C1 segment of cervical spinal cord (tissue), 14 donors: ENCODE measurements at regions not wholly inside any gene's neighbourhood (a gene's known extent, or its start where the extent isn't known, plus 50 kb on each side); places are given as distances from the start of the nearest gene placed in this dataset.

Source experiments
- DNase-seq, 14 donors: peaks; one replicate each; lab custom pipeline; 2025; lab: John Stamatoyannopoulos, UW

DNA sequence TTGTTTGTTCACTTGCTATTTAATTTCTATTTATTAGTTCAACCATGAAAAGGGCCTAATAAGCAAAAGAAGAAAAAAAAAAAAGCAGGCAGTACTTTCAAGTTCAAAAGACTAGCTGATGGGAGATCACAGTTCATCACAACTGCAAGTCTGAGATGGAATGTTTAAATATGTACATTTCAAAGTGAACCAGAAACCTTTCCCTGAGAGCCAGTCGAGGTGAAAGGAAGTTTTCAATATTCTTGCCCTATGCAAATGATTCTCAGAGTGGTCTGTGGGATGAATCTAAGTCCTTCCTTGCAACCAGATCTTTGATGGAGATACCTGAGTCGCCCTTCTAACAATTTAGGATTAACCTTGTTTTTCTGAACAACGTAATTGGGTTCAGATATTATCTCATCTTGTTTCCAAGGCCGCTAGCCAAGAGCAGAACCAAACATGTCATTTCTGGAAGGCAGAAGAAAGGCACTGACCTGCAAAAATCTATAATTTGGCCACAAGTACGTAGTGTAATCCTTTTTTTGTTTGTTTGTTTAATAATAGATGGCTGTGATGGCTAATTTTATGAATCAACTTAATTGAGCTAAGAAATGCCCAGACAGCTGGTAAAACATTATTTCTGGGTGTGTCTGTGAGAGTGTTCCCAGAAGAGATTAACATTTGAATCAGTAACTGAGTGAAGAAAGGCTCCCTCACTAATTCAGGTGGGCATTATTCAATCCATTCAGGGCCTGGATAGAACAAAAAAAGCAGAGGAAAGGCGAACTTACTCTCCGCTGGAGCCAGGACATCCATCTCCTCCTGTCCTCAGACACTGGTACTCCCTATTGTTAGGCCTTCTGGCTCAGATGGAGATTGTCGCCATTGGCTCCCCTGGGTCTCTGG, 171.1 kb upstream of the TMPO start:
- no peak for DNase-seq

DNA sequence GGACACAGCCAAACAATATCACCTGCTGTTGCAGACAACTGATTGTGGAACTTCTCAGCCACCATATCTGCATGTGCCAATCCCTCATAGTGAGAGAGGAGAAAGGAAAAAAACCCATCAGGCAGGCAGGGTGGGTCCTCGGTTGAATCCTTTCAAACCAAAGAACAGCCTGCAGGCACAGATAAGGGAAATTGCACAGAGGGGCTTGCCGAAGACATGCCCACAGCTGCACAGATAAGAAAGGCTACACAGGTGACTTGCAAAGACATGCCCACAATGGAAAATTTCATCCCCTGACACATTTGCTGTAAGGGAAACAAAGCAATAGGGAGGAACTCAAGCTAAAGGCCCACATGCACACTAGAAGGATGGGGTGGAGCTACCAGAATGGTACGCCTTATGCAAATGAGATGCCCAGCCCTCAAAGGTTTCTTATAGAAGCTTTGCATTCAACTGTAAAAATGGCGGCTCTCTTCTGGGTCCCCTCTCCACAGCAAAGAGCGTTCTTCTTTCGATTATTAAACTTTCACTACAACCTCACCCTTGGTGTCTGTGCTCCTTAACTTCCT, 170.0 kb upstream of the TMPO start:
- DNase-seq, result no peak

GRCh38 chr12:98351089-98351488, 164.3 kb upstream of the TMPO start:
- no peak for DNase-seq

- no peak for DNase-seq
Measured at GRCh38 chr12:98351784-98352183, 163.6 kb upstream of the TMPO start.

- DNase-seq, result no peak
Measured at GRCh38 chr12:98352218-98352811, 163.1 kb upstream of the TMPO start.

GRCh38 chr12:98352835-98353234, 162.6 kb upstream of the TMPO start:
- no peak for DNase-seq

- no peak for DNase-seq
Measured at GRCh38 chr12:98354520-98355035, 160.8 kb upstream of the TMPO start.

DNA sequence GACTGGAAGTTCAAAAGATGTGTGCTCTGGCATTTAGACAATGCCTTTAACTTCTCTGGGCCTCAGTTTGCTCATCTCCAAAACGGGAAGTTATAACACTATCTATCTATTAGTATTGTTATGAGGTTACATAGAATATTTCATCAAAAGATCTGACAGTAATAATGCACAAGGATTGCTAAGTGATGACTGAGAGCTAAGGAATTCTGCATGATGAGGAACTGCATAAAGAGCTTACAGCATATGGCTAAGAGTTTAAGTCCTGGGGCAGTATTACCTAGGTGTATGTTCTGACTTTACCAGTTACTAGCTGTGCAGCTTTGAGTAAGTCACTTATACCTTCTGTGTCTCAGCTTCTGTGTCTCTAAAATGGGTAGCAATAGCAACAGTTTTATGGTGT, 160.1 kb upstream of the TMPO start:
- no peak for DNase-seq

GRCh38 chr12:98355933-98356332, 159.5 kb upstream of the TMPO start:
- no peak for DNase-seq

- no peak for DNase-seq
Measured at GRCh38 chr12:98358144-98358543, 157.2 kb upstream of the TMPO start.

- DNase-seq, result no peak
Measured at GRCh38 chr12:98359856-98360255, 155.5 kb upstream of the TMPO start.

DNA sequence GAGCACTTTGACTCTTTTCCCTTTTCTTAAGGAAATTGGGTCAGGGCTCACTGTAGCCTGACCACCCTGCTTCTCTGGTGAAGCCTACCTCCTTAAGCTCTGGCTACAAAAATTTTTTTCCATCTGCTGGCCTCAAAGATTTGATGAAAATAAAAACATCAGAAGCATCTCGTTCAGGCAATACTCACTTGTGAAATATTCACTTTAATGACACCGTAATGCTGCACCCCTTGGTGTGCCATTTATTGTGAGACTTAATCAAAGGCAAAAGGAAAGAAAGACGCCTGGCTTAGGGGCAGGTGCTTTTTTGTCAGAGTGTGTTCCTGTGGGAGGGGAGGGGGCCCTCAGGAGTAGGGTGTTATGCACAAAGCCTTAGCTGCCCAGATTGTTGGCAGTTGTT, 155.0 kb upstream of the TMPO start:
- DNase-seq, result no peak

DNA sequence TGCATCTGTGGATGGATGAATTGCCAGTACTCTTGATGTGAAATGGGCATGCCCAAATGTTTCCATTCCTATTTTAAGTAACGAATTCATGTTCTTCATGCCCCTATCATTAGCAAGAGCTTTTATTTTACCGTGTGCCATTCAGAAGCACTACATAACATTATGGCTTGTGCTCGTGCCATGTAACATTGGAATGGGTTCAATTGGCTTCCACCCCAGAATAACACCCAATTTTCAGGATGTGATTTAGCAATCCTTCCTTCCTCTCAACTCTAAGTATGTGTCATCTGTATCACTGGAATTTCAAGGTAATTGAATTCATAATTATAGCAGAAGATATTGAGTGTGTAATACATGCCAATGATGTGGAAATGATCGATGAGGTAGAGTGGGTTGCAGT, 145.8 kb upstream of the TMPO start:
- DNase-seq, result no peak

GRCh38 chr12:98370976-98371375, 144.4 kb upstream of the TMPO start:
- DNase-seq, result no peak

DNA sequence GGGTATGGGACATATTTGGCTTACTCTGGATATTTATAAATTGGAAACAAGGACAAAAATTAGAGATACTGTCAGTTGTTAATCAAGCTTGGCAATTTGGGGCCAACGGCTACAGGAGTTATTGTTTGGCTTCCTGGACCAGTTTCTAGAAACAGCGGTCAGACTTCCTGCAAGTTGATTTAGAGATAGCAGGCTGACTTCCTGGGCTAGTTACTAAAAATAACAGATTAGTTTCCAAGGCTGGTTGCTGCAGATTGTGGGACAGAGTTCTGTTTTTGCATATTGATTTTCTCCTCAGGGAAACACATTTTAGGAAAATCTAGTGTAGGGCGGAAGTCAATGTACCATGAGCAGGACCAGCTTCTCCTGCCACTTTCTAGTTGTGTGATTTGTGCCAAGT, 144.0 kb upstream of the TMPO start:
- no peak for DNase-seq

- no peak for DNase-seq
Measured at GRCh38 chr12:98372340-98373024, 142.9 kb upstream of the TMPO start.

DNA sequence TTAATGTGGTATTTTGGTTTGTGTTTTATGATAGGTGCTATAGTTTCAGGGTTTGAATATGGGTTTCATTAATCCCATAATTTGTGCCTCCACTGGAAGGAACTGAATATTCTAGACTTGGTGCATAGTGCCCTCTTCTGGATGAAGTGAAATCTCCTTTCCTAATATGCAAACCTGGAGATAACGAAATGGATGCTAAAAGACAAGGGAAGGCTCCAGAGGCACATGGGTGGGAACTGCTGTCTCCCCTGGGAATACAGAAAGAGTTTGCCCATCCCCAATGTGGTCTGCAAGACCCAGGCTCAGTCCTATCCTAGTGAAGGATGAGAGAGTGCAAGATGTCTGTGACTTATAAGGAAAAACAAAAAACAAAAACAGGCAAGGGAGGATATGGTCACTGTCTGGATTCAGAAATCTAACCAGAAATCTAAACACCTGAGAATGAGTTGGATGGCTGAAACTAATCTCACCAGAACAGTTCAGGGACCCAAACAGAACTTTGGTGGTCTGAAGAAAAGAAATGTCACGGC, 142.3 kb upstream of the TMPO start:
- DNase-seq, result no peak

GRCh38 chr12:98374007-98374406, 141.4 kb upstream of the TMPO start:
- no peak for DNase-seq

DNA sequence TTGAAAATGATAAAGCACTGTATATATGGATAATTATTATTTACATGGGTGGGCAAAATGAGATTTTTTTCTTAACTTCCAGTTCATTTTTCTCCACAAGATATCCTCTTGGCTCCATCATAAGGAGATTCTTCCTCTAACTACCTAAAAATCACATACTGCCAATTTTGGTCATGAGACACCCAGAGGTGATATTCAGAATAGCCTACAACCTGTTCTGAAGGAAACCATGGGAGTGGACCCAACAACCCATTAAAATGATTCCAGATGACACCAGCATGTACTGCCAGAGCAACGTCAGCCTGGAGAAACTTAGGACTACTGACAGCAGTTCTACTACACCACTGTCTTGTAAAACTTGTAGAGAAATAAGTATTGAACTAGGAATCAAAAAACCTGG, 136.3 kb upstream of the TMPO start:
- DNase-seq, result no peak

GRCh38 chr12:98385641-98386040, 129.7 kb upstream of the TMPO start:
- DNase-seq, result no peak

- DNase-seq, result no peak
Measured at GRCh38 chr12:98387444-98387843, 127.9 kb upstream of the TMPO start.

DNA sequence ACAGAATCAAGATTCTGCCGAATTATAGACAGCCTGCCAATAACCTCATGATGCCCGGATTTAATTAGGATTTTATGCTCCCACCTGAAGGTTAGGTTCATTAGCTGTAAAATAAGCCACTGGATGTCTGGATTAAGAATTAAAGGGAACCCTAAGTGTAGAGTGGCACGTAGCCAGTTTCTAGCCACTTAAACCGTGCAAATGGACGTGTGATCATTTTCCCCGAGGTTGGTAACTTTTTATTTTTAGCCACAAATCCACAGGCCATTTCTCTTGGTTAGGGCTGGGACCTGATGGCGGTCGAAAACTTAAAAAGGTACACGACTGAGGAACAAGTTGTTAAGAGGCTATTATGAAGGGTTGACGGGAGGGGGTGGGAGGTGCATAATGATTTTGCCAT, 127.3 kb upstream of the TMPO start:
- DNase-seq, result no peak
